Calu3 (cell line): ENCODE measurements at regions not wholly inside any gene's neighbourhood (a gene's known extent, or its start where the extent isn't known, plus 50 kb on each side); places are given as distances from the start of the nearest gene placed in this dataset.

Experiments
- BruUV-seq: library from RNA; stranded (reverse); fragments of 400-500 nt; replicated peaks from 2 replicates; lab custom pipeline; 2021; lab: Mats Ljungman, UMichigan
- CTCF ChIA-PET: fragments of 300-600 bp; sonication (Branson Sonifier 250); formaldehyde crosslinking; loops from one replicate; lab custom pipeline; 2022; ENCODE audit warnings: antibody characterized with exemption; lab: Charles Lee
- DNase-seq: peaks from one replicate; pipeline ENCODE4 v3.0.0; 2022
- H3K27ac Mint-ChIP-seq: one replicate; pipeline ENCODE4 v1.8.0; 2022; ENCODE audit warnings: mixed read lengths; ENCODE audit not compliant: unreplicated experiment
- H3K27me3 Mint-ChIP-seq: one replicate; pipeline ENCODE4 v1.8.0; 2022; ENCODE audit warnings: mixed read lengths; ENCODE audit not compliant: unreplicated experiment
- H3K36me3 Mint-ChIP-seq: one replicate; pipeline ENCODE4 v1.8.0; 2022; ENCODE audit warnings: mild to moderate bottlenecking, moderate library complexity, mixed read lengths; ENCODE audit not compliant: insufficient read depth, unreplicated experiment
- H3K4me1 Mint-ChIP-seq: one replicate; pipeline ENCODE4 v1.8.0; 2022; ENCODE audit warnings: mild to moderate bottlenecking, low read depth, mixed read lengths; ENCODE audit not compliant: unreplicated experiment
- H3K4me3 Mint-ChIP-seq: one replicate; pipeline ENCODE4 v1.8.0; 2022; ENCODE audit warnings: mild to moderate bottlenecking, low read depth, moderate library complexity, mixed read lengths; ENCODE audit not compliant: unreplicated experiment
- H3K9me3 Mint-ChIP-seq: one replicate; pipeline ENCODE4 v1.8.0; 2022; ENCODE audit warnings: low read depth, mixed read lengths; ENCODE audit not compliant: unreplicated experiment
- CTCF ChIP-seq: fragments of 200-600 bp; IDR thresholded peaks from one replicate; pipeline ENCODE4 v1.8.0; 2022; ENCODE audit warnings: antibody characterized with exemption; ENCODE audit not compliant: unreplicated experiment
- intact Hi-C: fragments of 100-400 bp; cut with micrococcal nuclease; formaldehyde crosslinking; loops from one replicate; pipeline ENCODE4 v1.10.0; 2022; ENCODE audit not compliant: unreplicated experiment

- TF ChIP-seq CTCF = no peak
- CTCF ChIA-PET = no interaction called here
These were observed 843.4 kb downstream of the TMEM182 start for GRCh38 chr2:103605071-103605780.

GRCh38 chr2:103615611-103616105, 853.8 kb downstream of the TMEM182 start:
- Mint-ChIP-seq H3K36me3 (no peaks in the 10 kb centered on the region), H3K9me3 (peaks cover 13% of the 10 kb centered on the region), H3K27ac (no peak overlapping the region), H3K4me3 (no peak overlapping the region), H3K27me3 (no peaks in the 10 kb centered on the region), H3K4me1 (no peaks in the 10 kb centered on the region)
- BruUV-seq = no TSS peak
- DNase-seq = no peak
- intact Hi-C loops = no loop called here
- CTCF ChIA-PET = no interaction called here
- TF ChIP-seq CTCF = no peak

More at GRCh38 chr2:103605071-103605780, 843.4 kb downstream of the TMEM182 start:
- DNase-seq = no peak
- Mint-ChIP-seq H3K4me3 (no peak overlapping the region), H3K27me3 (no peaks in the 10 kb centered on the region), H3K9me3 (peaks cover 3% of the 10 kb centered on the region), H3K4me1 (no peaks in the 10 kb centered on the region), H3K27ac (no peak overlapping the region), H3K36me3 (no peaks in the 10 kb centered on the region)
- no TSS peak for BruUV-seq
- intact Hi-C loops = no loop called here

- CTCF ChIA-PET = no interaction called here
- H3K27me3 Mint-ChIP-seq = no peaks in the 10 kb centered on the region
- no peaks in the 10 kb centered on the region for H3K36me3 Mint-ChIP-seq
- H3K9me3 Mint-ChIP-seq = peaks cover 15% of the 10 kb centered on the region
- no TSS peak for BruUV-seq
- no peak overlapping the region for H3K27ac Mint-ChIP-seq
- TF ChIP-seq CTCF = no peak
- no peak for DNase-seq
- no peaks in the 10 kb centered on the region for H3K4me1 Mint-ChIP-seq
- H3K4me3 Mint-ChIP-seq = no peak overlapping the region
- intact Hi-C loops = no loop called here
These were observed 855.1 kb downstream of the TMEM182 start for GRCh38 chr2:103616891-103617290.

- no peaks in the 10 kb centered on the region for H3K36me3 Mint-ChIP-seq
- H3K9me3 Mint-ChIP-seq = peaks cover 18% of the 10 kb centered on the region
- H3K4me3 Mint-ChIP-seq = no peak overlapping the region
- intact Hi-C loops = no loop called here
- no peaks in the 10 kb centered on the region for H3K27me3 Mint-ChIP-seq
- no peaks in the 10 kb centered on the region for H3K4me1 Mint-ChIP-seq
- no TSS peak for BruUV-seq
- no peak for DNase-seq
- H3K27ac Mint-ChIP-seq = no peak overlapping the region
- CTCF ChIA-PET = no interaction called here
- no peak for TF ChIP-seq CTCF
These were observed 856.3 kb downstream of the TMEM182 start for GRCh38 chr2:103618112-103618511.
